Fibroblast of pulmonary artery (primary cell): ENCODE measurements at regions not wholly inside any gene's neighbourhood (a gene's known extent, or its start where the extent isn't known, plus 50 kb on each side); places are given as distances from the start of the nearest gene placed in this dataset.

ENCODE experiments used
- DNase-seq: peaks from one replicate; pipeline ENCODE4 v3.0.0-alpha.2; 2010; ENCODE audit warnings: low read depth
- H3K4me3 ChIP-seq: replicated peaks from 2 replicates; pipeline ENCODE4 v1.5.1; 2011; ENCODE audit warnings: low read depth, mild to moderate bottlenecking, control low read depth, low read length, moderate library complexity
- CTCF ChIP-seq: IDR thresholded peaks from 2 replicates; pipeline ENCODE4 v1.5.1; 2011; ENCODE audit warnings: mild to moderate bottlenecking, control low read depth, low read length, inconsistent platforms; ENCODE audit errors: missing control alignments

- TF ChIP-seq CTCF: no peak
- peak; percentile 48 for DNase-seq
- no peak overlapping the region for H3K4me3 ChIP-seq
Observed at GRCh38 chr3:148528024-148528423, 169.7 kb upstream of the AGTR1 start.

GRCh38 chr3:148531836-148532235 lies 165.9 kb upstream of the AGTR1 start:
- DNase-seq: no peak
- TF ChIP-seq CTCF: no peak
- H3K4me3 ChIP-seq: no peak overlapping the region

- DNase-seq: peak; percentile 11
- TF ChIP-seq CTCF: no peak
- H3K4me3 ChIP-seq: no peak overlapping the region
Observed at GRCh38 chr3:148532326-148532725, 165.4 kb upstream of the AGTR1 start.

GRCh38 chr3:148532774-148533173 lies 164.9 kb upstream of the AGTR1 start:
- no peak overlapping the region for H3K4me3 ChIP-seq
- no peak for DNase-seq
- no peak for TF ChIP-seq CTCF

GRCh38 chr3:148534089-148534988 lies 163.4 kb upstream of the AGTR1 start:
- no peak for DNase-seq
- no peak overlapping the region for H3K4me3 ChIP-seq
- TF ChIP-seq CTCF: no peak

GRCh38 chr3:148535001-148535400 lies 162.7 kb upstream of the AGTR1 start:
- TF ChIP-seq CTCF: no peak
- H3K4me3 ChIP-seq: no peak overlapping the region
- no peak for DNase-seq

GRCh38 chr3:148540266-148540665 lies 157.4 kb upstream of the AGTR1 start:
- no peak overlapping the region for H3K4me3 ChIP-seq
- no peak for DNase-seq
- TF ChIP-seq CTCF: no peak
